Endothelial cell of umbilical vein (primary cell): ENCODE measurements at regions not wholly inside any gene's neighbourhood (a gene's known extent, or its start where the extent isn't known, plus 50 kb on each side); places are given as distances from the start of the nearest gene placed in this dataset.

Experiments used
- BruUV-seq: library from RNA; stranded (reverse); fragments of 400-500 nt; replicated peaks from 2 replicates; lab custom pipeline; 2021; lab: Mats Ljungman, UMichigan
- CTCF ChIA-PET: fragments of 300-600, 350-600 bp; sonication (Branson Sonifier 250); formaldehyde crosslinking; loops from one replicate; lab custom pipeline; 2021; ENCODE audit warnings: antibody characterized with exemption, inconsistent platforms; lab: Charles Lee
- POLR2A ChIA-PET: fragments of 300-600, 350-600 bp; sonication (Branson Sonifier 250); formaldehyde crosslinking; loops from one replicate; lab custom pipeline; 2021; ENCODE audit warnings: antibody characterized with exemption, inconsistent platforms; lab: Charles Lee
- DNase-seq: peaks from one replicate; pipeline ENCODE4 v3.0.0-alpha.2; 2011; ENCODE audit warnings: low read depth, low spot score
- FAIRE-seq: peaks from 2 replicates; lab custom pipeline; 2011; peaks lifted over from hg19 to GRCh38; lab: Jason Lieb, UNC
- H2AFZ ChIP-seq: 2 replicates; pipeline ENCODE4 v1.6.0; 2012; ENCODE audit warnings: low read depth, low read length, control low read depth, inconsistent platforms
- H3K27ac ChIP-seq: 2 replicates; pipeline ENCODE4 v1.5.1; 2011; ENCODE audit warnings: low read depth, mild to moderate bottlenecking, control low read depth, low read length, moderate library complexity; ENCODE audit not compliant: insufficient read depth
- H3K27me3 ChIP-seq, 2 experiments: 2 replicates each; pipeline versions ENCODE4 v1.6.0 to v1.6.1; 2011; ENCODE audit warnings: low read length in 2 of 2, mixed read lengths in 1 of 2; ENCODE audit not compliant: control insufficient read depth in 2 of 2, insufficient read depth in 2 of 2
- H3K36me3 ChIP-seq, 2 experiments: 2 replicates in 1 of 2; 3 replicates in 1 of 2; pipeline ENCODE4 v1.5.1; 2011; ENCODE audit warnings: low read length in 2 of 2, mild to moderate bottlenecking in 1 of 2, moderate library complexity in 1 of 2; ENCODE audit not compliant: control insufficient read depth in 2 of 2, insufficient read depth in 2 of 2; ENCODE audit errors: extremely low read depth in 1 of 2
- H3K4me1 ChIP-seq: 3 replicates; pipeline ENCODE4 v1.5.1; 2011; ENCODE audit warnings: mild to moderate bottlenecking, low read length; ENCODE audit not compliant: control insufficient read depth, insufficient read depth; ENCODE audit errors: extremely low read depth
- H3K4me2 ChIP-seq: 2 replicates; pipeline ENCODE4 v1.6.1; 2011; ENCODE audit warnings: low read length, control low read depth, mixed read lengths; ENCODE audit not compliant: insufficient read depth
- H3K4me3 ChIP-seq, 3 experiments: fragments of 200-600 bp in 1 of 3; sonication (generic), shearing (Covaris generic) in 1 of 3; replicated peaks in 1 of 3; 2 replicates each; pipeline ENCODE4 v1.5.1; 2011 to 2016; ENCODE audit warnings: control low read depth in 3 of 3, low read length in 3 of 3, mild to moderate bottlenecking in 2 of 3, inconsistent platforms in 1 of 3, low read depth in 1 of 3, moderate library complexity in 1 of 3; ENCODE audit not compliant: insufficient read depth in 1 of 3
- H3K79me2 ChIP-seq: 2 replicates; pipeline ENCODE4 v1.6.0; 2012; ENCODE audit warnings: low read length, inconsistent platforms; ENCODE audit not compliant: control insufficient read depth, insufficient read depth
- H3K9ac ChIP-seq: replicated peaks from 2 replicates; pipeline ENCODE3; 2011; ENCODE audit warnings: low read length, control low read depth; ENCODE audit not compliant: insufficient read depth; ENCODE audit errors: extremely low read depth
- H3K9me1 ChIP-seq: replicated peaks from 3 replicates; pipeline ENCODE4 v1.6.0; 2011; ENCODE audit warnings: mild to moderate bottlenecking, low read length; ENCODE audit not compliant: control insufficient read depth, insufficient read depth; ENCODE audit errors: extremely low read depth
- H3K9me3 ChIP-seq: replicated peaks from 2 replicates; pipeline ENCODE4 v1.5.1; 2012; ENCODE audit warnings: low read length, inconsistent platforms; ENCODE audit not compliant: control insufficient read depth, insufficient read depth
- H4K20me1 ChIP-seq: replicated peaks from 2 replicates; pipeline ENCODE3; 2011; ENCODE audit warnings: mild to moderate bottlenecking, low read length; ENCODE audit not compliant: control insufficient read depth, insufficient read depth; ENCODE audit errors: extremely low read depth
- CTCF ChIP-seq, 2 donors: IDR thresholded peaks; 1 replicate in 1 of 2; 2 replicates in 1 of 2; pipeline ENCODE4 v1.5.1; 2011; ENCODE audit warnings: low read length in 2 of 2, mild to moderate bottlenecking in 2 of 2, moderate library complexity in 2 of 2, control low read depth in 1 of 2, inconsistent platforms in 1 of 2, low read depth in 1 of 2; ENCODE audit not compliant: insufficient read depth in 1 of 2; ENCODE audit errors: extremely low read depth in 1 of 2
- EZH2 ChIP-seq: IDR thresholded peaks from 2 replicates; pipeline ENCODE4 v1.6.1; 2012; ENCODE audit warnings: borderline replicate concordance, low read depth, mild to moderate bottlenecking, moderate library complexity, low read length, inconsistent platforms; ENCODE audit not compliant: severe bottlenecking
- FOS ChIP-seq: IDR thresholded peaks from 2 replicates; pipeline ENCODE4 v1.6.1; 2011; ENCODE audit warnings: mild to moderate bottlenecking, low read length, moderate library complexity, borderline replicate concordance; ENCODE audit not compliant: insufficient read depth
- GATA2 ChIP-seq: IDR thresholded peaks from 2 replicates; pipeline ENCODE4 v1.7.0; 2011; ENCODE audit warnings: low read depth, mild to moderate bottlenecking, moderate library complexity, mixed read lengths, low read length; ENCODE audit not compliant: insufficient read length, insufficient read depth
- JUN ChIP-seq: IDR thresholded peaks from 2 replicates; pipeline ENCODE4 v1.6.1; 2011; ENCODE audit warnings: borderline replicate concordance, low read depth; ENCODE audit not compliant: insufficient read length, insufficient read depth
- MAX ChIP-seq: IDR thresholded peaks from 2 replicates; pipeline ENCODE4 v1.6.1; 2011; ENCODE audit not compliant: insufficient read depth, insufficient read length
- MYC ChIP-seq: IDR thresholded peaks from one replicate; pipeline ENCODE4 v1.6.1; 2011; ENCODE audit warnings: mild to moderate bottlenecking, low read depth, low read length
- POLR2A ChIP-seq: IDR thresholded peaks from 2 replicates; pipeline ENCODE4 v1.6.1; 2012; ENCODE audit warnings: low read depth, mild to moderate bottlenecking, control low read depth, low read length
- POLR2AphosphoS5 ChIP-seq: IDR thresholded peaks from 2 replicates; pipeline ENCODE4 v1.6.1; 2012; ENCODE audit warnings: low read depth, mild to moderate bottlenecking, control low read depth, low read length, moderate library complexity; ENCODE audit not compliant: insufficient read depth
- dilution Hi-C: fragments of 300-500 bp; cut with MboI; formaldehyde crosslinking; loops from one replicate; pipeline ENCODE4 v1.15.0; 2019; ENCODE audit warnings: low sequenced_read_pairs; ENCODE audit not compliant: extremely low pct_ligation_motif_present
- intact Hi-C: fragments of 100-400 bp; cut with micrococcal nuclease; formaldehyde crosslinking; loops from one replicate; pipeline ENCODE4 v1.10.0; 2022

DNA sequence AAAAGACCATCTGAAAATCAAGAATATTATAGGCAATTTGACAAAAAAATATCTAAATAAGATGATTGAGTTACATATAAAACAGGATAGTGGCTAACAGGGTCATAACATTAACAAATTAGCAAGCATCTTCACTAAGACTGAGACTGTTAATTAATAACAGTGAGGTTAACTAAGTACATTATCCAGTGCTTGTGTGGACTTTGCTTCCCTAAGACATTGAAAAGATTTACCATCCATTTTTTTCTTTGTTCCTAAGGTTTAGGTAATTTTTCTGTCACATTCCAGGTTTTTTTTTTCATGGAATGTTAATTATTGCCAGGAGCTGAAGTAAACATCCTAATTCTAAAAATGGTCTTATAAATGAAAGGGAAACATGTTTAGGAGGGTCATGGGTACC, 227.6 kb downstream of the ANKRD7 start:
- Histone ChIP-seq H4K20me1 (no peaks in the 10 kb centered on the region), H3K27ac (no peak overlapping the region), H3K4me2 (no peak overlapping the region), H3K4me3 (no peak overlapping the region), H3K4me1 (no peaks in the 10 kb centered on the region), H3K27me3 (no peaks in the 10 kb centered on the region), H3K9me1 (no peaks in the 10 kb centered on the region), H2AFZ (no peak overlapping the region), H3K36me3 (no peaks in the 10 kb centered on the region), H3K9ac (no peak overlapping the region), H3K79me2 (no peaks in the 10 kb centered on the region), H3K9me3 (no peaks in the 10 kb centered on the region)
- no TSS peak for BruUV-seq
- dilution Hi-C loops (no loop called here), intact Hi-C loops (no loop called here)
- ChIA-PET CTCF (no interaction called here), POLR2A (no interaction called here)
- TF ChIP-seq CTCF (IDR thresholded peaks at IDR 0.05; ENCODE audit: extremely low read depth in 1 of 2, insufficient read depth in 1 of 2, low read depth in 1 of 2, low read length in 2 of 2) = no peak
- no peak for TF ChIP-seq FOS
- no peak for TF ChIP-seq GATA2
- TF ChIP-seq POLR2AphosphoS5 = no peak
- FAIRE-seq = no peak
- DNase-seq = no peak

DNA sequence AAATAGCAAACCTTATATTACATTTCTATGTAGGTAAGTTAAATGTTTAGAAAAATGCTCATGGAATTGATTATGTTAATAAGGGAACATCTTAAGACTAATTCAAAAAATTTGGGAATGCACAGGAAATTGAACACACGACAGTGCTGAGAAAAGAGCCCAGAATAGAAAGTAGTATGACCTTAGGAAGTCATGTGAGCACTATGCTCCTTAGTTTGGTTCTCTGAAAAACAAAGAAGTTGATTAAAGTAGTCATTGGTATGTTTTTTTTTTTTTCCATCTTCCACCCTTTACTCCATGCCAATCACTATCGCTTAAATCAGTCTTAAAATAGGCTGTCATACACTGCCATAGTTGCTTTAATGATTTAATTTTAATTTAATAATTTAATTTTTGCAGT, 242.9 kb downstream of the ANKRD7 start:
- H2AFZ ChIP-seq = no peak overlapping the region
- no peak for DNase-seq
- H3K9ac ChIP-seq = no peak overlapping the region
- no peak for FAIRE-seq
- H3K4me2 ChIP-seq = no peak overlapping the region
- no peaks in the 10 kb centered on the region for H3K79me2 ChIP-seq
- H3K27me3 ChIP-seq = no peaks in the 10 kb centered on the region
- H3K36me3 ChIP-seq = no peaks in the 10 kb centered on the region
- CTCF ChIA-PET = no interaction called here
- no peaks in the 10 kb centered on the region for H3K9me1 ChIP-seq
- H3K9me3 ChIP-seq = no peaks in the 10 kb centered on the region
- TF ChIP-seq POLR2AphosphoS5 (no peak), GATA2 (no peak), CTCF (IDR thresholded peaks at IDR 0.05; ENCODE audit: extremely low read depth in 1 of 2, insufficient read depth in 1 of 2, low read depth in 1 of 2, low read length in 2 of 2) (no peak), MYC (no peak), MAX (no peak), POLR2A (no peak), EZH2 (no peak), JUN (no peak), FOS (no peak)
- POLR2A ChIA-PET = no interaction called here
- no peaks in the 10 kb centered on the region for H4K20me1 ChIP-seq
- no peak overlapping the region for H3K4me3 ChIP-seq
- no peak overlapping the region for H3K27ac ChIP-seq
- H3K4me1 ChIP-seq = no peaks in the 10 kb centered on the region
- dilution Hi-C loops (no loop called here), intact Hi-C loops (no loop called here)
- no TSS peak for BruUV-seq
